ENCODE measurements at regions not wholly inside any gene's neighbourhood (a gene's known extent, or its start where the extent isn't known, plus 50 kb on each side); places are given as distances from the start of the nearest gene placed in this dataset.

GRCh38 chr7:21028186-21028585 is 241.5 kb upstream of the SP8 start:
- DNase-seq (ENCODE audit: extremely low read depth in 1 of 2, low read depth in 1 of 2): no peak

GRCh38 chr7:21028599-21028998 is 241.9 kb upstream of the SP8 start:
- DNase-seq (ENCODE audit: extremely low read depth in 1 of 2, low read depth in 1 of 2): no peak

GRCh38 chr7:21029006-21029405 is 242.3 kb upstream of the SP8 start:
- no peak for DNase-seq (ENCODE audit: extremely low read depth in 1 of 2, low read depth in 1 of 2)

GRCh38 chr7:21030237-21030871 is 243.7 kb upstream of the SP8 start:
- no peak for DNase-seq (ENCODE audit: extremely low read depth in 1 of 2, low read depth in 1 of 2)

GRCh38 chr7:21041252-21041651 is 254.6 kb upstream of the SP8 start:
- no peak for DNase-seq (ENCODE audit: extremely low read depth in 1 of 2, low read depth in 1 of 2)

GRCh38 chr7:21041666-21042065 is 255.0 kb upstream of the SP8 start:
- DNase-seq (ENCODE audit: extremely low read depth in 1 of 2, low read depth in 1 of 2): no peak

GRCh38 chr7:21044384-21044783 is 257.7 kb upstream of the SP8 start:
- DNase-seq (ENCODE audit: extremely low read depth in 1 of 2, low read depth in 1 of 2): no peak

- DNase-seq (ENCODE audit: extremely low read depth in 1 of 2, low read depth in 1 of 2): no peak
These were observed 258.4 kb upstream of the SP8 start for GRCh38 chr7:21044913-21045568.

GRCh38 chr7:21051865-21052264 is 265.2 kb upstream of the SP8 start:
- no peak for DNase-seq (ENCODE audit: extremely low read depth in 1 of 2, low read depth in 1 of 2)

GRCh38 chr7:21054427-21055112 is 267.9 kb upstream of the SP8 start:
- DNase-seq (ENCODE audit: extremely low read depth in 1 of 2, low read depth in 1 of 2): no peak

GRCh38 chr7:21059069-21059468 is 272.4 kb upstream of the SP8 start:
- DNase-seq (ENCODE audit: extremely low read depth in 1 of 2, low read depth in 1 of 2): no peak

GRCh38 chr7:21063106-21063505 is 276.4 kb upstream of the SP8 start:
- DNase-seq (ENCODE audit: extremely low read depth in 1 of 2, low read depth in 1 of 2): no peak

GRCh38 chr7:21064698-21065648 is 278.3 kb upstream of the SP8 start:
- DNase-seq (ENCODE audit: extremely low read depth in 1 of 2, low read depth in 1 of 2): no peak

- no peak for DNase-seq (ENCODE audit: extremely low read depth in 1 of 2, low read depth in 1 of 2)
These were observed 279.5 kb upstream of the SP8 start for GRCh38 chr7:21066221-21066620.

GRCh38 chr7:21067216-21067615 is 280.5 kb upstream of the SP8 start:
- DNase-seq (ENCODE audit: extremely low read depth in 1 of 2, low read depth in 1 of 2): no peak

- DNase-seq (ENCODE audit: extremely low read depth in 1 of 2, low read depth in 1 of 2): no peak
These were observed 283.9 kb upstream of the SP8 start for GRCh38 chr7:21070571-21071090.

- no peak for DNase-seq (ENCODE audit: extremely low read depth in 1 of 2, low read depth in 1 of 2)
These were observed 285.1 kb upstream of the SP8 start for GRCh38 chr7:21071561-21072501.

- DNase-seq (ENCODE audit: extremely low read depth in 1 of 2, low read depth in 1 of 2): no peak
These were observed 289.4 kb upstream of the SP8 start for GRCh38 chr7:21076054-21076453.

- DNase-seq (ENCODE audit: extremely low read depth in 1 of 2, low read depth in 1 of 2): no peak
These were observed 289.9 kb upstream of the SP8 start for GRCh38 chr7:21076574-21076973.

GRCh38 chr7:21077602-21078001 is 290.9 kb upstream of the SP8 start:
- DNase-seq (ENCODE audit: extremely low read depth in 1 of 2, low read depth in 1 of 2): no peak

All from stimulated activated CD8-positive, alpha-beta memory T cell treated with anti-CD3 and anti-CD28 coated beads, Interleukin-7, amount 100 ng/mL, for 48 hours (primary cell).